Lung (tissue), 11 donors: ENCODE measurements at regions not wholly inside any gene's neighbourhood (a gene's known extent, or its start where the extent isn't known, plus 50 kb on each side); places are given as distances from the start of the nearest gene placed in this dataset.

Experiments
- ATAC-seq: fragments of 200-7000 bp; cut with Tn5 transposase; one replicate; pipeline ENCODE4 v1.9.1; 2020; ENCODE audit warnings: moderate number of reproducible peaks; ENCODE audit not compliant: insufficient read depth, low FRiP score
- DNase-seq, 3 donors: peaks; one replicate each; pipeline ENCODE4 v3.0.0-alpha.2; 2013 to 2017
- H3K27ac ChIP-seq, 2 donors: one replicate each; pipeline ENCODE4 v1.5.1; 2013; ENCODE audit warnings: mild to moderate bottlenecking in 2 of 2, moderate library complexity in 2 of 2, control low read depth in 1 of 2, inconsistent platforms in 1 of 2, low read depth in 1 of 2, low read length in 1 of 2
- H3K27me3 ChIP-seq, 3 donors: one replicate each; pipeline ENCODE4 v1.5.1; 2013; ENCODE audit warnings: low read length in 2 of 3; ENCODE audit not compliant: control insufficient read depth in 3 of 3, insufficient read depth in 3 of 3
- H3K36me3 ChIP-seq, 4 donors: one replicate each; pipeline ENCODE4 v1.5.1; 2013; ENCODE audit warnings: low read length in 4 of 4, mild to moderate bottlenecking in 1 of 4, moderate library complexity in 1 of 4; ENCODE audit not compliant: control insufficient read depth in 4 of 4, insufficient read depth in 4 of 4
- H3K4me1 ChIP-seq, 5 donors: one replicate each; pipeline ENCODE4 v1.5.1; 2013; ENCODE audit warnings: low read length in 5 of 5, mild to moderate bottlenecking in 2 of 5, moderate library complexity in 1 of 5; ENCODE audit not compliant: control insufficient read depth in 5 of 5, insufficient read depth in 5 of 5
- H3K4me3 ChIP-seq: one replicate; pipeline ENCODE4 v1.5.1; 2013; ENCODE audit warnings: mild to moderate bottlenecking, control low read depth, moderate library complexity
- H3K9ac ChIP-seq, 2 donors: one replicate each; pipeline ENCODE4 v1.5.1; 2013; ENCODE audit warnings: low read length in 2 of 2, control low read depth in 1 of 2; ENCODE audit not compliant: insufficient read depth in 1 of 2
- H3K9me3 ChIP-seq, 4 donors: one replicate each; pipeline ENCODE4 v1.5.1; 2013; ENCODE audit warnings: low read length in 3 of 4, mild to moderate bottlenecking in 1 of 4, moderate library complexity in 1 of 4; ENCODE audit not compliant: control insufficient read depth in 4 of 4, insufficient read depth in 3 of 4
- CTCF ChIP-seq: IDR thresholded peaks from 2 replicates; pipeline ENCODE4 v1.5.1; 2012; ENCODE audit warnings: mild to moderate bottlenecking; ENCODE audit errors: control extremely low read depth, extremely low read depth
- WGBS, 2 donors: extraction: QIAGEN DNeasy Blood & Tissue Kit; methylation state at CpG; one replicate each; pipeline ENCODE4 v1.1.7; 2013; 5-methylcytosine and 5-hydroxymethylcytosine counted together
- donor health status: control.
- donor health status: control.
- donor health status: Bipolar disorder and iron deficiency.
- donor health status: healthy.
- donor health status: DM: yes; HTN: yes; CAD: no.

- 69 to 72% methylated on average over 5 of the region's 5 CpGs for WGBS, 2 donors
- Histone ChIP-seq H3K9me3 (peaks cover 0 to 11% (median 5%) of the 10 kb centered on the region in 4 donors), H3K27ac (no peak overlapping the region), H3K4me3 (no peak overlapping the region), H3K4me1 (no peaks in the 10 kb centered on the region), H3K36me3 (no peaks in the 10 kb centered on the region), H3K27me3 (peaks cover 0 to 3% (median 0%) of the 10 kb centered on the region in 3 donors), H3K9ac (no peak overlapping the region)
- TF ChIP-seq CTCF, result no peak
- DNase-seq (no peak), ATAC-seq (no peak)
Observed at GRCh38 chr2:2557475-2557874, 226.4 kb upstream of the MYT1L start.

GRCh38 chr2:2550856-2551255 lies 219.8 kb upstream of the MYT1L start:
- H3K9ac ChIP-seq, result no peak overlapping the region
- H3K4me1 ChIP-seq, result no peaks in the 10 kb centered on the region
- no peak for TF ChIP-seq CTCF
- H3K36me3 ChIP-seq, result no peaks in the 10 kb centered on the region
- no peak overlapping the region for H3K27ac ChIP-seq
- ATAC-seq (no peak), DNase-seq (no peak)
- 81 to 90% methylated on average over 3 of the region's 3 CpGs for WGBS, 2 donors
- H3K4me3 ChIP-seq, result no peak overlapping the region
- H3K27me3 ChIP-seq, result no peaks in the 10 kb centered on the region
- peaks cover 0 to 16% (median 9%) of the 10 kb centered on the region in 4 donors for H3K9me3 ChIP-seq

GRCh38 chr2:2547911-2548310 lies 216.8 kb upstream of the MYT1L start:
- Histone ChIP-seq H3K27me3 (no peaks in the 10 kb centered on the region), H3K27ac (no peak overlapping the region), H3K36me3 (no peaks in the 10 kb centered on the region), H3K4me3 (no peak overlapping the region), H3K9me3 (peaks cover 0 to 17% (median 3%) of the 10 kb centered on the region in 4 donors), H3K4me1 (no peaks in the 10 kb centered on the region), H3K9ac (no peak overlapping the region)
- 66 to 74% methylated on average over 4 of the region's 4 CpGs for WGBS, 2 donors
- ATAC-seq, result no peak
- DNase-seq, result no peak
- TF ChIP-seq CTCF, result no peak

- no peak for TF ChIP-seq CTCF
- DNase-seq (no peak), ATAC-seq (no peak)
- 81 to 85% methylated on average over 3 of the region's 3 CpGs for WGBS, 2 donors
- no peak overlapping the region for H3K27ac ChIP-seq
- H3K4me1 ChIP-seq, result no peaks in the 10 kb centered on the region
- H3K36me3 ChIP-seq, result no peaks in the 10 kb centered on the region
- no peaks in the 10 kb centered on the region for H3K27me3 ChIP-seq
- peaks cover 0 to 14% (median under 1%) of the 10 kb centered on the region in 4 donors for H3K9me3 ChIP-seq
- no peak overlapping the region for H3K9ac ChIP-seq
- H3K4me3 ChIP-seq, result no peak overlapping the region
Observed at GRCh38 chr2:2547451-2547850, 216.4 kb upstream of the MYT1L start.
